ENCODE measurements at regions not wholly inside any gene's neighbourhood (a gene's known extent, or its start where the extent isn't known, plus 50 kb on each side); places are given as distances from the start of the nearest gene placed in this dataset.

DNA sequence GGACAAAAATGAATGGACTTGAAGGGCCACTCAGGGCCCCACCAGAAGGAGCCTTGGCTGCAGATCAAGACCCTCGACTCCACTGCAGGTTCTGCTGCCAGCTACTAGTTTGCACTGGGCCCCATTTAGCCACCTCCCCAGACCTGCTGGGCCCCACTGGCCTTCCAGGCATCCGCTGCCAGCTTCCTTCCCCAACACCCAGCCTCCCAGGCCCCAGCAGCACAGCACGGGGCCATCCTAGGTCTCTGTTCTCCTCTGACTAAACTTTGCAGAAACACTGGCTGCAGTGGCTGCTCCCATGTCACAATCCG lies 277.4 kb upstream of the KLF14 start:
- TF ChIP-seq SP1 (CRISPR knock-in tag; conservative IDR thresholded peaks at IDR 0.05) (no peak), FOXK1 (CRISPR knock-in tag; IDR thresholded peaks at IDR 0.05) (no peak), ATF1 (CRISPR knock-in tag; IDR thresholded peaks at IDR 0.05) (no peak), SMAD3 (CRISPR knock-in tag; IDR thresholded peaks at IDR 0.05; ENCODE audit: borderline replicate concordance) (no peak), ELF4 (CRISPR knock-in tag; IDR thresholded peaks at IDR 0.05; ENCODE audit: low read depth) (no peak), TCF7 (CRISPR knock-in tag; IDR thresholded peaks at IDR 0.05; ENCODE audit: low read depth) (no peak)
- TF ChIP-seq, protein P1, sequence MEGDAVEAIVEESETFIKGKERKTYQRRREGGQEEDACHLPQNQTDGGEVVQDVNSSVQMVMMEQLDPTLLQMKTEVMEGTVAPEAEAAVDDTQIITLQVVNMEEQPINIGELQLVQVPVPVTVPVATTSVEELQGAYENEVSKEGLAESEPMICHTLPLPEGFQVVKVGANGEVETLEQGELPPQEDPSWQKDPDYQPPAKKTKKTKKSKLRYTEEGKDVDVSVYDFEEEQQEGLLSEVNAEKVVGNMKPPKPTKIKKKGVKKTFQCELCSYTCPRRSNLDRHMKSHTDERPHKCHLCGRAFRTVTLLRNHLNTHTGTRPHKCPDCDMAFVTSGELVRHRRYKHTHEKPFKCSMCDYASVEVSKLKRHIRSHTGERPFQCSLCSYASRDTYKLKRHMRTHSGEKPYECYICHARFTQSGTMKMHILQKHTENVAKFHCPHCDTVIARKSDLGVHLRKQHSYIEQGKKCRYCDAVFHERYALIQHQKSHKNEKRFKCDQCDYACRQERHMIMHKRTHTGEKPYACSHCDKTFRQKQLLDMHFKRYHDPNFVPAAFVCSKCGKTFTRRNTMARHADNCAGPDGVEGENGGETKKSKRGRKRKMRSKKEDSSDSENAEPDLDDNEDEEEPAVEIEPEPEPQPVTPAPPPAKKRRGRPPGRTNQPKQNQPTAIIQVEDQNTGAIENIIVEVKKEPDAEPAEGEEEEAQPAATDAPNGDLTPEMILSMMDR (IDR thresholded peaks at IDR 0.05), result no peak
- TF ChIP-seq, protein P2, sequence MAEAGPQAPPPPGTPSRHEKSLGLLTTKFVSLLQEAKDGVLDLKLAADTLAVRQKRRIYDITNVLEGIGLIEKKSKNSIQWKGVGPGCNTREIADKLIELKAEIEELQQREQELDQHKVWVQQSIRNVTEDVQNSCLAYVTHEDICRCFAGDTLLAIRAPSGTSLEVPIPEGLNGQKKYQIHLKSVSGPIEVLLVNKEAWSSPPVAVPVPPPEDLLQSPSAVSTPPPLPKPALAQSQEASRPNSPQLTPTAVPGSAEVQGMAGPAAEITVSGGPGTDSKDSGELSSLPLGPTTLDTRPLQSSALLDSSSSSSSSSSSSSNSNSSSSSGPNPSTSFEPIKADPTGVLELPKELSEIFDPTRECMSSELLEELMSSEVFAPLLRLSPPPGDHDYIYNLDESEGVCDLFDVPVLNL (CRISPR knock-in tag; IDR thresholded peaks at IDR 0.05; ENCODE audit: borderline replicate concordance, low read depth), result no peak
- TF ChIP-seq, protein P3, sequence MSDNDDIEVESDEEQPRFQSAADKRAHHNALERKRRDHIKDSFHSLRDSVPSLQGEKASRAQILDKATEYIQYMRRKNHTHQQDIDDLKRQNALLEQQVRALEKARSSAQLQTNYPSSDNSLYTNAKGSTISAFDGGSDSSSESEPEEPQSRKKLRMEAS (CRISPR knock-in tag; IDR thresholded peaks at IDR 0.05), result no peak
- TF ChIP-seq, protein P4, sequence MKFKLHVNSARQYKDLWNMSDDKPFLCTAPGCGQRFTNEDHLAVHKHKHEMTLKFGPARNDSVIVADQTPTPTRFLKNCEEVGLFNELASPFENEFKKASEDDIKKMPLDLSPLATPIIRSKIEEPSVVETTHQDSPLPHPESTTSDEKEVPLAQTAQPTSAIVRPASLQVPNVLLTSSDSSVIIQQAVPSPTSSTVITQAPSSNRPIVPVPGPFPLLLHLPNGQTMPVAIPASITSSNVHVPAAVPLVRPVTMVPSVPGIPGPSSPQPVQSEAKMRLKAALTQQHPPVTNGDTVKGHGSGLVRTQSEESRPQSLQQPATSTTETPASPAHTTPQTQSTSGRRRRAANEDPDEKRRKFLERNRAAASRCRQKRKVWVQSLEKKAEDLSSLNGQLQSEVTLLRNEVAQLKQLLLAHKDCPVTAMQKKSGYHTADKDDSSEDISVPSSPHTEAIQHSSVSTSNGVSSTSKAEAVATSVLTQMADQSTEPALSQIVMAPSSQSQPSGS (CRISPR knock-in tag; IDR thresholded peaks at IDR 0.05; ENCODE audit: borderline replicate concordance, low read depth), result no peak
- TF ChIP-seq, protein P5, sequence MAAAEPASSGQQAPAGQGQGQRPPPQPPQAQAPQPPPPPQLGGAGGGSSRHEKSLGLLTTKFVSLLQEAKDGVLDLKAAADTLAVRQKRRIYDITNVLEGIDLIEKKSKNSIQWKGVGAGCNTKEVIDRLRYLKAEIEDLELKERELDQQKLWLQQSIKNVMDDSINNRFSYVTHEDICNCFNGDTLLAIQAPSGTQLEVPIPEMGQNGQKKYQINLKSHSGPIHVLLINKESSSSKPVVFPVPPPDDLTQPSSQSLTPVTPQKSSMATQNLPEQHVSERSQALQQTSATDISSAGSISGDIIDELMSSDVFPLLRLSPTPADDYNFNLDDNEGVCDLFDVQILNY (CRISPR knock-in tag; IDR thresholded peaks at IDR 0.05), result no peak
- TF ChIP-seq, protein P6, sequence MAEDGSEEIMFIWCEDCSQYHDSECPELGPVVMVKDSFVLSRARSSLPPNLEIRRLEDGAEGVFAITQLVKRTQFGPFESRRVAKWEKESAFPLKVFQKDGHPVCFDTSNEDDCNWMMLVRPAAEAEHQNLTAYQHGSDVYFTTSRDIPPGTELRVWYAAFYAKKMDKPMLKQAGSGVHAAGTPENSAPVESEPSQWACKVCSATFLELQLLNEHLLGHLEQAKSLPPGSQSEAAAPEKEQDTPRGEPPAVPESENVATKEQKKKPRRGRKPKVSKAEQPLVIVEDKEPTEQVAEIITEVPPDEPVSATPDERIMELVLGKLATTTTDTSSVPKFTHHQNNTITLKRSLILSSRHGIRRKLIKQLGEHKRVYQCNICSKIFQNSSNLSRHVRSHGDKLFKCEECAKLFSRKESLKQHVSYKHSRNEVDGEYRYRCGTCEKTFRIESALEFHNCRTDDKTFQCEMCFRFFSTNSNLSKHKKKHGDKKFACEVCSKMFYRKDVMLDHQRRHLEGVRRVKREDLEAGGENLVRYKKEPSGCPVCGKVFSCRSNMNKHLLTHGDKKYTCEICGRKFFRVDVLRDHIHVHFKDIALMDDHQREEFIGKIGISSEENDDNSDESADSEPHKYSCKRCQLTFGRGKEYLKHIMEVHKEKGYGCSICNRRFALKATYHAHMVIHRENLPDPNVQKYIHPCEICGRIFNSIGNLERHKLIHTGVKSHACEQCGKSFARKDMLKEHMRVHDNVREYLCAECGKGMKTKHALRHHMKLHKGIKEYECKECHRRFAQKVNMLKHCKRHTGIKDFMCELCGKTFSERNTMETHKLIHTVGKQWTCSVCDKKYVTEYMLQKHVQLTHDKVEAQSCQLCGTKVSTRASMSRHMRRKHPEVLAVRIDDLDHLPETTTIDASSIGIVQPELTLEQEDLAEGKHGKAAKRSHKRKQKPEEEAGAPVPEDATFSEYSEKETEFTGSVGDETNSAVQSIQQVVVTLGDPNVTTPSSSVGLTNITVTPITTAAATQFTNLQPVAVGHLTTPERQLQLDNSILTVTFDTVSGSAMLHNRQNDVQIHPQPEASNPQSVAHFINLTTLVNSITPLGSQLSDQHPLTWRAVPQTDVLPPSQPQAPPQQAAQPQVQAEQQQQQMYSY (CRISPR knock-in tag; IDR thresholded peaks at IDR 0.05), result no peak

All from WTC11 (cell line).